Mucosa of gallbladder (tissue), 1 donor: ENCODE measurements at regions not wholly inside any gene's neighbourhood (a gene's known extent, or its start where the extent isn't known, plus 50 kb on each side); places are given as distances from the start of the nearest gene placed in this dataset.
"Not testable (repeated sequence)": the region's sequence is repeated elsewhere in the genome, so short reads cannot be mapped to it uniquely, and the experiment has no call there.

ENCODE experiments used
- DNase-seq: peaks from one replicate; pipeline ENCODE4 v3.0.0-alpha.2; 2020; ENCODE audit warnings: low spot score
- donor health status: DM: no; HTN: no; CAD: no.

GRCh38 chr7:121570365-121570764 is 174.3 kb upstream of the FAM3C start:
- no peak for DNase-seq

DNA sequence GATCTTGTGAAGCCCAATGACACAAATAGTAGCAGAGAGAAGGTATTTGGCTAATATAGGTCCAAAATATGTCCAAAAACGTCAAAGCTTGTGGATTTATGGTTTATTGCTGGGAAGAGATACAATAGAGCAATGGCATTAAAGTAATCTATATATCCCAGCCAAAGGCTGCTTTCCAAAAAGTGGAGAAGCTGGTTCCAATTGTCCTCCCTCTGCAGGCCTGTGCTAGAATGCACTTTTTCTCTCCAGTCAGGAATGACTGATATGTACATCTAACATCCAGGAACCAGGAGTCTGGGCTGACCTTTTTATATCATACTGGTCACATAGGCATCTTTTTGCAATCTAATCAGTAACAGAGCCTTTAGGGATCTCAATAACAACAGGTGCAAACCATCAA is 167.1 kb upstream of the FAM3C start:
- DNase-seq, result no peak

- no peak for DNase-seq
Measured at GRCh38 chr7:121562259-121562658, 166.2 kb upstream of the FAM3C start.

GRCh38 chr7:121561717-121562116 is 165.6 kb upstream of the FAM3C start:
- no peak for DNase-seq

DNA sequence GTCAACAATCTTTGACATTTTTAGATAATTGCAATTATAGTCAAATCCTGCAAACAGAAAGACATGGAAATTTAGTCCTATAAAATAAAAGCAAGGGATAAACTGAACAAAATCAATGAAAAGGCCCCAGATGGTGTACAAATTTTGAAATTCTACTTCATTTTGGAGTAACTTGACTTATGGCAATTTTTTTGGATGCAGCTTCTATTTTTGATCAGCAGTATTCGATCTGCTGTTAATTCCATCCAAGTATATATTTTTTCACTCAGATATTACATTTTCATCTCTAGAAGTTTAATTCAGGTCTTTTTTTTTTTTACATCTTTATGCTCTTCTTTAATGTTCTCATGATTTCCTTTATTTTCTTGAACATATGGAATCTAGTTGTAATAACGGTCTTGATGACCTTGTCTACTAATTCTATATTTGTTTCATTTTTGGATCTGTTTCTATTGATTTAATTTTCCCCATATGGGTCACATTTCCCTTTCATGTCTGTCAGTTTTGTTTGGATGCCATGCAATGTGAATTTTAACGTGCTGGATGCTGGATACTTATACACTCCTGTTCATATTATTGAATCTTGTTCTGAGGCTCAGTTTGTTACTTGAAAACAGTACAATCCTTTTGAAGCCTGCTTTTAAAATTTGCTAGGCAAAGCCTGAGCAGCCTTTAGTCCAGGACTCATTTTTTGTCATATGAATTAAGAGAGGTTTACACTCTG is 164.3 kb upstream of the FAM3C start:
- no peak for DNase-seq

- no peak for DNase-seq
Measured at GRCh38 chr7:121558288-121558687, 162.2 kb upstream of the FAM3C start.

GRCh38 chr7:121557034-121557892 is 161.2 kb upstream of the FAM3C start:
- DNase-seq, result no peak

- DNase-seq, result no peak
Measured at GRCh38 chr7:121555558-121555957, 159.4 kb upstream of the FAM3C start.

- no peak for DNase-seq
Measured at GRCh38 chr7:121547544-121548092, 151.5 kb upstream of the FAM3C start.

GRCh38 chr7:121546632-121547543 is 150.8 kb upstream of the FAM3C start:
- no peak for DNase-seq

- DNase-seq, result no peak
Measured at GRCh38 chr7:121545418-121545817, 149.3 kb upstream of the FAM3C start.

DNA sequence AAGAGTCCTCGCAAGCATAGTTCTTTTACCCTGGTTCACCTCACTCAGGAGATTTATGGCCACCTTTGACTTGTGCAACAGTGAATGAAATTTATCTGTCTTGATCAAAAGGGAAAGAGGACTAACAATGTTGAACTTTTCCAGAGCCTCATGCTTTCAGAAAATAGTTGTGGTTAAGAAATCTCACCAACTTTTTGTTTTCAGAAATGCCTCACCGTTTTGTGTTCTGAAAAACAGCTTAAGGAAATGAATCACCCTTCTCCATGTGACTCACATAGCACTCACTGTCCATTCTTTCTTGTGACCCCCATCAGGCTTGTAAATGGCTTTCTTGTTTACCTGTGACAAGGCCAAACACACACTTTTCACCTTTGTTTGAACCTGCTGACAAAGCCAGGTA is 148.6 kb upstream of the FAM3C start:
- no peak for DNase-seq

DNA sequence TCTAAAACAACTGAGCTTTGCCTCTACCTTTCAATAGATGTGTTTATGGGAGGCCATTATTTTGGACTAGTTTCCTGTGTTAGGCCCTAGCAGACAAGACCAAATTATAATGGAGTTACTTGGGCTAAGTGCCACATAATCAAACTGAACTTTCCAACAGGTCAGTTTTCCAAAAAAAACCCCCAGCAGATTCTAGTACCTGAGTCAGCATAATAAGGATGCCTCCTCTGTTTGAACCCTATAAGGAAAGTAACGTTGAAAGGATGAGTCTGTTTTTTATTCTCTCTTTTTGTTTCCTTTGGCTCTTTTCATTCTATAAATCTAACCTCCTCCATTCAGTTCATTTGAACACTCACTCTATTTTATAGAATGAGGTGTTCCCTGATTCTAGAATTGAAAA is 148.1 kb upstream of the FAM3C start:
- DNase-seq, result no peak

DNA sequence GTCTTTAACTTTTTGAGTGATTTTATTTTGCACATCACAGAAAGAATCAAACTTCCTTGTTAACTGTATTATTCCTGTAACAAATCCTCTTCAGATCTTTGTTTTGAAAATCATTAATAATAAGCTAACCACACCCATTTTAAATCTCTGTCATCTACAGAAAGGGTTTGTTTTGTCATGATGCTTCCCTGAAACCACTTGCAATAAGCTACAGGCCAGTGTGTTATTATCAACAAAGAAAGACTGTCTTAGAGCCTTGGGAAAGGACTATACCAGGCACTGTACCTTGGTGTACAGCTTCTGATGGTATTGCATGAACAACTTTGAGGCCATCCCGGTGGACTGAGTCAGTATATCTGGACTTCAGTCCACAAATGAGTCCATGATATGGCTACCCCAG is 145.3 kb upstream of the FAM3C start:
- no peak for DNase-seq

DNA sequence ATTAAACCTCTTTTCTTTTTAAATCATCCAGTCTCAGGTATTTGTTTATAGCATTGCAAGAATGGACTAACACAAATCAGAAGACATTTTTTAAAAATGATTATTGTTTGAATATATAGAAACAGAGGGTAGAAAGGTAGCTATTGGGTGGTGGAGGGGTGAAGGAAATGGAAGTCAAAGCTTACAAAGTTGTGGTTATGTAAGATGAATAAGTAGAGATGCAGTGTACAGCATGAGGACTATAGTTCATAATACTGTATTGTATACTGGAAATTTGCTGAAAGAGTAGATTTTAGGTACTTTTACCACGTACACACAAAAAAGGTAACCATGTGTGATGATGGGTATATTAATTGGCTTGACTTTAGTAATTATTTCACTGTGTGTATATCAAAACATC is 144.0 kb upstream of the FAM3C start:
- no peak for DNase-seq

- DNase-seq, result no peak
Measured at GRCh38 chr7:121537031-121537430, 140.9 kb upstream of the FAM3C start.

- DNase-seq, result no peak
Measured at GRCh38 chr7:121531175-121532070, 135.3 kb upstream of the FAM3C start.

GRCh38 chr7:121530227-121531174 is 134.4 kb upstream of the FAM3C start:
- no peak for DNase-seq

GRCh38 chr7:121529003-121529402 is 132.9 kb upstream of the FAM3C start:
- DNase-seq, result no peak

GRCh38 chr7:121526210-121526609 is 130.1 kb upstream of the FAM3C start:
- not testable (repeated sequence) for DNase-seq
